ENCODE measurements at regions not wholly inside any gene's neighbourhood (a gene's known extent, or its start where the extent isn't known, plus 50 kb on each side); places are given as distances from the start of the nearest gene placed in this dataset.

- no peak for TF ChIP-seq CTCF (IDR thresholded peaks at IDR 0.05)
- TF ChIP-seq, protein P1, sequence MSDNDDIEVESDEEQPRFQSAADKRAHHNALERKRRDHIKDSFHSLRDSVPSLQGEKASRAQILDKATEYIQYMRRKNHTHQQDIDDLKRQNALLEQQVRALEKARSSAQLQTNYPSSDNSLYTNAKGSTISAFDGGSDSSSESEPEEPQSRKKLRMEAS (CRISPR knock-in tag; IDR thresholded peaks at IDR 0.05) = no peak
- no peak for TF ChIP-seq SP1 (CRISPR knock-in tag; conservative IDR thresholded peaks at IDR 0.05)
- no peak for TF ChIP-seq ZNF317 (CRISPR knock-in tag; IDR thresholded peaks at IDR 0.05; ENCODE audit: borderline replicate concordance, low read depth)
- TF ChIP-seq, protein P2, sequence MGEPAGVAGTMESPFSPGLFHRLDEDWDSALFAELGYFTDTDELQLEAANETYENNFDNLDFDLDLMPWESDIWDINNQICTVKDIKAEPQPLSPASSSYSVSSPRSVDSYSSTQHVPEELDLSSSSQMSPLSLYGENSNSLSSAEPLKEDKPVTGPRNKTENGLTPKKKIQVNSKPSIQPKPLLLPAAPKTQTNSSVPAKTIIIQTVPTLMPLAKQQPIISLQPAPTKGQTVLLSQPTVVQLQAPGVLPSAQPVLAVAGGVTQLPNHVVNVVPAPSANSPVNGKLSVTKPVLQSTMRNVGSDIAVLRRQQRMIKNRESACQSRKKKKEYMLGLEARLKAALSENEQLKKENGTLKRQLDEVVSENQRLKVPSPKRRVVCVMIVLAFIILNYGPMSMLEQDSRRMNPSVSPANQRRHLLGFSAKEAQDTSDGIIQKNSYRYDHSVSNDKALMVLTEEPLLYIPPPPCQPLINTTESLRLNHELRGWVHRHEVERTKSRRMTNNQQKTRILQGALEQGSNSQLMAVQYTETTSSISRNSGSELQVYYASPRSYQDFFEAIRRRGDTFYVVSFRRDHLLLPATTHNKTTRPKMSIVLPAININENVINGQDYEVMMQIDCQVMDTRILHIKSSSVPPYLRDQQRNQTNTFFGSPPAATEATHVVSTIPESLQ (CRISPR knock-in tag; IDR thresholded peaks at IDR 0.05) = no peak
- TF ChIP-seq NFYB (CRISPR knock-in tag; conservative IDR thresholded peaks at IDR 0.05; ENCODE audit: low read depth) = no peak
- no peak for TF ChIP-seq EMX1 (CRISPR knock-in tag; IDR thresholded peaks at IDR 0.05)
- TF ChIP-seq FOXP1 (CRISPR knock-in tag; IDR thresholded peaks at IDR 0.05; ENCODE audit: borderline replicate concordance) = no peak
These were observed 115.0 kb upstream of the CHD6 start for GRCh38 chr20:41733151-41733550.
